Left ventricle myocardium inferior (tissue), 1 donor: ENCODE measurements at regions not wholly inside any gene's neighbourhood (a gene's known extent, or its start where the extent isn't known, plus 50 kb on each side); places are given as distances from the start of the nearest gene placed in this dataset.
"Not testable (repeated sequence)": the region's sequence is repeated elsewhere in the genome, so short reads cannot be mapped to it uniquely, and the experiment has no call there.

ENCODE experiments used
- DNase-seq: peaks from one replicate; pipeline ENCODE4 v3.0.0-alpha.2; 2020
- H3K27ac ChIP-seq: fragments of 200-600 bp; replicated peaks from 2 replicates; pipeline ENCODE4 v1.8.0; 2021
- H3K27me3 ChIP-seq: fragments of 200-600 bp; 2 replicates; pipeline ENCODE4 v1.8.0; 2021; ENCODE audit warnings: low read depth
- H3K36me3 ChIP-seq: fragments of 200-600 bp; 2 replicates; pipeline ENCODE4 v1.8.0; 2021
- H3K4me1 ChIP-seq: fragments of 200-600 bp; 2 replicates; pipeline ENCODE4 v1.8.0; 2021
- H3K4me3 ChIP-seq: fragments of 200-600 bp; 2 replicates; pipeline ENCODE4 v1.8.0; 2021; ENCODE audit warnings: mild to moderate bottlenecking, moderate library complexity
- H3K9me3 ChIP-seq: fragments of 200-600 bp; replicated peaks from 2 replicates; pipeline ENCODE4 v1.8.0; 2021
- CTCF ChIP-seq: fragments of 200-600 bp; IDR thresholded peaks from 2 replicates; pipeline ENCODE4 v1.8.0; 2021; ENCODE audit warnings: antibody characterized with exemption, mild to moderate bottlenecking, borderline replicate concordance
- intact Hi-C: fragments of 100-400 bp; cut with micrococcal nuclease; formaldehyde crosslinking; loops from one replicate; pipeline ENCODE4 v1.11.0; 2022
- donor health status: DM: no; HTN: yes; CAD: no; lungs with severe emphysema.

DNA sequence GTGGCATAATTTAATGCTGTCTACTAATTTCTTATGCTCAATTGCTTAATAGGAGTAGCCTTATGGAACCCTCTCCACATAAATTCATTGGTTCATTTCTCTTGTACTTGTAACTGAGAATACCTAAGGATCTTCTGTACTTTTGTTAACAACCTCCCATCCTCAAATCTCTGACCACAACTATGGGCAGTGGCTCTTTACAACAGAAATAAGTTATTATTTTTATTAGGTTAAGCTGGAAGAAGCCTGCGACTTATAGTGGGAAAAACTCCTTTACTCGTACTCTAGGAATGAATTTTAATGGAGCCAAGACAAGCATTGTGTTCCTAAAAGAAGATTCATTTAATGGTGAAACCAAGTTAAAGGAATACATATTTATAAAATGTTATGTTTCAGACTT, 337.1 kb upstream of the CTSO start:
- intact Hi-C loops, result no loop called here
- Histone ChIP-seq H3K27ac (no peak overlapping the region), H3K4me3 (no peak overlapping the region), H3K27me3 (no peaks in the 10 kb centered on the region), H3K4me1 (peaks cover 15% of the 10 kb centered on the region), H3K36me3 (no peaks in the 10 kb centered on the region), H3K9me3 (no peaks in the 10 kb centered on the region)
- TF ChIP-seq CTCF, result no peak
- no peak for DNase-seq

DNA sequence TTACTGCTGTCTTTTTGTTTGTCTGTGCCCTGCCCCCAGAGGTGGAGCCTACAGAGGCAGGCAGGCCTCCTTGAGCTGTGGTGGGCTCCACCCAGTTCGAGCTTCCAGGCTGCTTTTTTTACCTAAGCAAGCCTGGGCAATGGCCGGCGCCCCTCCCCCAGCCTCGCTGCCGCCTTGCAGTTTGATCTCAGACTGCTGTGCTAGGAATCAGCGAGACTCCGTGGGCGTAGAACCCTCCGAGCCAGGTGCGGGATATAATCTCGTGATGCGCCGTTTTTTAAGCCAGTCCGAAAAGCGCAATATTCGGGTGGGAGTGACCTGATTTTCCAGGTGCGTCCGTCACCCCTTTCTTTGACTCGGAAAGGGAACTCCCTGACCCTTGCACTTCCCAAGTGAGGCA, 336.4 kb upstream of the CTSO start:
- H3K9me3 ChIP-seq, H3K4me3 ChIP-seq, H3K27ac ChIP-seq, H3K27me3 ChIP-seq, DNase-seq, H3K36me3 ChIP-seq, intact Hi-C loops: not testable (repeated sequence)
- H3K4me1 ChIP-seq, result peaks cover 15% of the 10 kb centered on the region

- DNase-seq, result no peak
- no peak overlapping the region for H3K4me3 ChIP-seq
- intact Hi-C loops, result no loop called here
- H3K36me3 ChIP-seq, result no peaks in the 10 kb centered on the region
- no peak overlapping the region for H3K27ac ChIP-seq
- no peaks in the 10 kb centered on the region for H3K27me3 ChIP-seq
- TF ChIP-seq CTCF, result no peak
- H3K4me1 ChIP-seq, result no peaks in the 10 kb centered on the region
- H3K9me3 ChIP-seq, result peaks cover 9% of the 10 kb centered on the region
Measured at GRCh38 chr4:156280686-156281085, 327.0 kb upstream of the CTSO start.

GRCh38 chr4:156265407-156265806, 311.7 kb upstream of the CTSO start:
- intact Hi-C loops, result no loop called here

DNA sequence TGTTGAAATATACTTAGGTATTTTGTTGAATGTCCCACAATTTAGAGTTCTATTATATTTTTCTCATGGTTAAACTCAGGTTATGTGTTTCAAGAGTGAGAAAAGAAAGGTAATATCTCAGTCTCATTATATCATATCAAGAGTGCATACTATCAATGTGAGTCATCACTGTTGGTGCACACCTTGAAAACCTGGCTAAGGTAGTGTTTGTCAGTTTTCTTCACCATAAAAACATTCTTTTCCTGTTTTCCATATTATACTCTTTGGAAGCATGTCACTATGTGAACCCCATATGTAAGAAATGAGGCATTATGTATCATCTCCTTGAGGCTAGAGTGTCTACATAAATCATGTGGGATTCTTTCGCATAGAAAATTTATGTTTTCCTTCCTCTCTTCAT, 307.6 kb upstream of the CTSO start:
- H3K36me3 ChIP-seq, result no peaks in the 10 kb centered on the region
- intact Hi-C loops, result no loop called here
- no peak overlapping the region for H3K4me3 ChIP-seq
- DNase-seq, result no peak
- no peaks in the 10 kb centered on the region for H3K4me1 ChIP-seq
- no peak overlapping the region for H3K27ac ChIP-seq
- H3K9me3 ChIP-seq, result peaks cover 4% of the 10 kb centered on the region
- no peak for TF ChIP-seq CTCF
- H3K27me3 ChIP-seq, result no peaks in the 10 kb centered on the region

More at GRCh38 chr4:156265407-156265806, 311.7 kb upstream of the CTSO start:
- H3K36me3 ChIP-seq, result no peaks in the 10 kb centered on the region
- no peak overlapping the region for H3K27ac ChIP-seq
- H3K9me3 ChIP-seq, result peaks cover 4% of the 10 kb centered on the region
- H3K27me3 ChIP-seq, result no peaks in the 10 kb centered on the region
- no peak for DNase-seq
- no peak for TF ChIP-seq CTCF
- H3K4me1 ChIP-seq, result no peaks in the 10 kb centered on the region
- H3K4me3 ChIP-seq, result no peak overlapping the region

- no peaks in the 10 kb centered on the region for H3K4me1 ChIP-seq
- H3K9me3 ChIP-seq, result no peaks in the 10 kb centered on the region
- H3K27me3 ChIP-seq, result no peaks in the 10 kb centered on the region
- intact Hi-C loops, result no loop called here
- H3K27ac ChIP-seq, result no peak overlapping the region
- no peak for DNase-seq
- H3K4me3 ChIP-seq, result no peak overlapping the region
- no peaks in the 10 kb centered on the region for H3K36me3 ChIP-seq
- no peak for TF ChIP-seq CTCF
Measured at GRCh38 chr4:156255230-156256007, 301.8 kb upstream of the CTSO start.
